Esophagus squamous epithelium (tissue), 5 donors: ENCODE measurements at regions not wholly inside any gene's neighbourhood (a gene's known extent, or its start where the extent isn't known, plus 50 kb on each side); places are given as distances from the start of the nearest gene placed in this dataset.

Experiments
- DNase-seq: peaks from one replicate; lab custom pipeline; 2025; lab: John Stamatoyannopoulos, UW
- H3K27ac ChIP-seq, 4 donors: fragments of 200-600 bp; sonication (generic); one replicate each; pipeline ENCODE4 v1.5.1; 2016 to 2019; ENCODE audit warnings: mild to moderate bottlenecking in 1 of 4
- H3K27me3 ChIP-seq, 4 donors: fragments of 200-600 bp; sonication (generic); 1 replicate in 3 of 4; 2 replicates in 1 of 4; pipeline versions ENCODE4 v1.5.1 to v1.6.0; 2017 to 2021; ENCODE audit warnings: antibody characterized with exemption in 1 of 4
- H3K36me3 ChIP-seq, 3 donors: fragments of 200-600 bp; sonication (generic); one replicate each; pipeline ENCODE4 v1.5.1; 2016 to 2019
- H3K4me1 ChIP-seq, 3 donors: fragments of 200-600 bp; sonication (generic); one replicate each; pipeline ENCODE4 v1.5.1; 2017 to 2019
- H3K4me3 ChIP-seq, 4 donors: fragments of 200-600 bp; sonication (generic); 1 replicate in 3 of 4; 2 replicates in 1 of 4; pipeline ENCODE4 v1.5.1; 2016 to 2019; ENCODE audit warnings: mild to moderate bottlenecking in 2 of 4, moderate library complexity in 1 of 4
- H3K9me3 ChIP-seq, 3 donors: fragments of 200-600 bp; sonication (generic); one replicate each; pipeline ENCODE4 v1.5.1; 2016 to 2019
- CTCF ChIP-seq, 6 experiments: fragments of 450-650 bp in 4 of 6; fragments of 200-600 bp in 2 of 6; sonication (generic) in 2 of 6; IDR thresholded peaks; one replicate each; pipeline ENCODE4 v1.5.1; 2016 to 2019; ENCODE audit warnings: antibody characterized with exemption in 6 of 6, mild to moderate bottlenecking in 4 of 6, moderate library complexity in 4 of 6
- POLR2A ChIP-seq, 4 donors: fragments of 450-650 bp; IDR thresholded peaks; one replicate each; pipeline ENCODE4 v1.6.1; 2017; ENCODE audit warnings: antibody characterized with exemption in 4 of 4, mild to moderate bottlenecking in 4 of 4, moderate library complexity in 3 of 4
- WGBS, 2 donors: methylation state at CpG; one replicate each; pipeline ENCODE4 v1.1.5; 2018; 5-methylcytosine and 5-hydroxymethylcytosine counted together
- intact Hi-C: fragments of 100-400 bp; cut with DNase I; formaldehyde crosslinking; loops from one replicate; pipeline ENCODE4 v1.15.0; 2022
- donor health status: DM: yes; HTN: yes; CAD: no.

DNA sequence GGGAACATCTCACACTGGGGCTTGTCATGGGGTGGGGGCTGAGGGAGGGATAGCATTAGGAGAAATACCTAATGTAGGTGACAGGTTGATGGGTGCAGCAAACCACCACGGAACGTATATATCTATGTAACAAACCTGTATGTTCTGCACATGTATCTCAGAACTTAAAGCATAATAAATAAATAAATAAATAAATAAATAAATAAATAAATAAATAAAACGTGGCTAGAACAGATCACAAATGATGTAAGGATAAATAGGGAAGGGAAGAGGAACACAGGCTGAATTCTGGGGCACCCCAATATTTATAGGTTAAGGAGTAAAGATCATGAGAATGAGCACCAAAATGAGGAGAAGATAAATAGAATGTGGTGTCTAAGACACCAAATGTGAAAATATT lies 592.2 kb downstream of the AMY1C start:
- Histone ChIP-seq H3K36me3 (no peaks in the 10 kb centered on the region), H3K27me3 (no peaks in the 10 kb centered on the region), H3K4me3 (no peak overlapping the region), H3K9me3 (peaks cover 0 to 15% (median 0%) of the 10 kb centered on the region in 3 donors), H3K27ac (no peak overlapping the region), H3K4me1 (no peaks in the 10 kb centered on the region)
- intact Hi-C loops, result no loop called here
- 62 to 65% methylated on average over 3 of the region's 3 CpGs for WGBS, 2 donors
- TF ChIP-seq CTCF (IDR thresholded peaks at IDR 0.05) (no peak), POLR2A (IDR thresholded peaks at IDR 0.05) (no peak)
- DNase-seq, result no peak

- no peaks in the 10 kb centered on the region for H3K36me3 ChIP-seq
- TF ChIP-seq POLR2A (IDR thresholded peaks at IDR 0.05), result no peak
- TF ChIP-seq CTCF (IDR thresholded peaks at IDR 0.05), result no peak
- intact Hi-C loops, result no loop called here
- WGBS, 2 donors, result 77 to 82% methylated on average over 1 of the region's 1 CpG
- no peaks in the 10 kb centered on the region for H3K27me3 ChIP-seq
- DNase-seq, result no peak
- no peak overlapping the region for H3K27ac ChIP-seq
- H3K9me3 ChIP-seq, result peaks cover 0 to 4% (median 0%) of the 10 kb centered on the region in 3 donors
- H3K4me3 ChIP-seq, result no peak overlapping the region
- H3K4me1 ChIP-seq, result no peaks in the 10 kb centered on the region
Measured at GRCh38 chr1:104348277-104348676, 598.6 kb downstream of the AMY1C start.

DNA sequence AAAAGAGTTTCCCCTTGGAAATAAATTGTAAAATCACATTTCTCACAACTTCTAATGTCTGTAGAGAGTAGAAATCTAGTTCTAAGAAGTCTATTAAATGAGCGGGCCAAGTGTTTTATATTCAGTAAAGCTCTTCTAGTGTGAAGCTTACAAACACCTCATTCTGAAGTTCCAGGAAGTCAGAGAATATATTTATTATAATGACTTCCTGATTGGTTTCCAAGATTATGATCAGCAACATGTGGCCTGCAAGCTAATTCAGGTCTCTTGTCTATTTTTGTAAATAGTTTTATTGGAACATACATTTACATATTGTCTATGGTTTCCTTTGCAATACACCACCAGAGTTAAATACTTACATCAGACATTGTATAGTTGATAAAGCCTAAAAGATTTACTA lies 603.9 kb downstream of the AMY1C start:
- Histone ChIP-seq H3K4me3 (no peak overlapping the region), H3K4me1 (no peaks in the 10 kb centered on the region), H3K9me3 (no peaks in the 10 kb centered on the region), H3K36me3 (no peaks in the 10 kb centered on the region), H3K27ac (no peak overlapping the region), H3K27me3 (no peaks in the 10 kb centered on the region)
- TF ChIP-seq POLR2A (IDR thresholded peaks at IDR 0.05) (no peak), CTCF (IDR thresholded peaks at IDR 0.05) (no peak)
- 33 to 50% methylated on average over 1 of the region's 1 CpG for WGBS, 2 donors
- DNase-seq, result no peak
- intact Hi-C loops, result no loop called here

GRCh38 chr1:104358086-104358485 lies 608.4 kb downstream of the AMY1C start:
- H3K4me1 ChIP-seq, result no peaks in the 10 kb centered on the region
- no peak for TF ChIP-seq POLR2A (IDR thresholded peaks at IDR 0.05)
- TF ChIP-seq CTCF (IDR thresholded peaks at IDR 0.05), result no peak
- WGBS, 2 donors, result 29 to 53% methylated on average over 1 of the region's 1 CpG
- H3K9me3 ChIP-seq, result peaks cover 0 to 3% (median 0%) of the 10 kb centered on the region in 3 donors
- H3K4me3 ChIP-seq, result no peak overlapping the region
- intact Hi-C loops, result no loop called here
- no peak overlapping the region for H3K27ac ChIP-seq
- no peak for DNase-seq
- no peaks in the 10 kb centered on the region for H3K27me3 ChIP-seq
- no peaks in the 10 kb centered on the region for H3K36me3 ChIP-seq

DNA sequence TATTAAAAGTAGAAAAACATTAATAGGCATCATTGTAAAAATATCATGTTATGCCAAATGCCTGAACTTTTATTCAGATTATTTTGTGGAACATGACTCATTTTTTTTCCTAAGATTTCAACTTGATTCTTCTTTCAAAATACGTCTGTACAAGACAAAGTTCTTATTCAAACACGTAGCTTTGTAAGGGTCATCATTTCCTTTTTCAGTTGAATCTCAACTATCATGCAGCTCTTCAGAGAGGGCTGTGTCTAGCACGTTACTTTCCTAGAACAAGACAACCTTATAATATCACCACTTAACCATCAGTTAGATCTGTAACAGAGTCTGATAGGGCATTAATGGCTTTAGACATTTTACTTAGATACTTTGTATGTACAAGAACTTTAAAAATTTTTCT lies 608.9 kb downstream of the AMY1C start:
- no peak overlapping the region for H3K4me3 ChIP-seq
- H3K36me3 ChIP-seq, result no peaks in the 10 kb centered on the region
- no peaks in the 10 kb centered on the region for H3K4me1 ChIP-seq
- intact Hi-C loops, result no loop called here
- TF ChIP-seq CTCF (IDR thresholded peaks at IDR 0.05) (no peak), POLR2A (IDR thresholded peaks at IDR 0.05) (no peak)
- H3K27ac ChIP-seq, result no peak overlapping the region
- WGBS, 2 donors, result 45 to 58% methylated on average over 3 of the region's 3 CpGs
- H3K27me3 ChIP-seq, result no peaks in the 10 kb centered on the region
- DNase-seq, result no peak
- peaks cover 0 to 3% (median 0%) of the 10 kb centered on the region in 3 donors for H3K9me3 ChIP-seq
